Kidney glomerular epithelial cell (primary cell): ENCODE measurements at regions not wholly inside any gene's neighbourhood (a gene's known extent, or its start where the extent isn't known, plus 50 kb on each side); places are given as distances from the start of the nearest gene placed in this dataset.

Source experiments
- DNase-seq: peaks from one replicate; lab custom pipeline; 2025; lab: John Stamatoyannopoulos, UW

DNA sequence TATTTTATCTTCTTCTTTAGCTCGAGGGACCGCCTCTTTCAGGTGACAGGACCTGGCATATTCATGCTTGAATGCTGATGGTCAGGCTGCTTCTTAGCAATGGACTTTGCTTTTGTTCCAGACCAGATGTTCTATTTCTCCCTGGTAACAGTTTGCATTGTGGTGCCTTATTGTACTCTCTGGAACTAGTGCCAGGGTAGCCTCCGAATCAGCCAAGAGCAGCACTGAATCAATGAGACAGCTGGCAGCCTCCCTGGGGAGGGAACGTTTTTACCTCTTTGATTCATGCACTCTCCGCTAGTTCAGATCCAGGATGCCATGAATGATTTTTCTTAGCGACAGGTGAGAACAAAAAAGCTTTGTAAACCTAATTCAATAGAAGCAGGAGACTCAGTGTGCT, 54.1 kb upstream of the NXPH1 start:
- DNase-seq, result no peak

DNA sequence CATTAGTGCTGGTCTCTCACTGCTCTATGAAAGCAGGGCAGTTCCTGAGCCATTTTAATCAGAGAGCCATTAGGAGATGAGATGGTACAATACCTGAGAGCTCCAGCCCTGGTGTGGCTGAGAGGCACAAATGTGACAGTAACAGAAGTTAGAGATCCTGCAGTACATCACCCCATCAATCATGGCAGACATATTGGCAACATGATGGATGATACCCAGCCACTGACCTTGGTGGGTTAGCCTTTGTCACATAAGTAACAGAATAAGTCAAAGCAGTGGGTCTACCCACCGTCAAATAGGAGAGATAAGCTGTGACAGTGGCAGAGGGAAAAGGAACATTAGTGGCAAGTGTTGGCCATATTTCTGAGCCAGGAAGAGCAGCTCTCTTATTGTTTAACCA, 53.3 kb upstream of the NXPH1 start:
- DNase-seq, result no peak

- DNase-seq, result no peak
Measured at GRCh38 chr7:8382004-8382730, 51.2 kb upstream of the NXPH1 start.
